ENCODE measurements at regions not wholly inside any gene's neighbourhood (a gene's known extent, or its start where the extent isn't known, plus 50 kb on each side); places are given as distances from the start of the nearest gene placed in this dataset.
"Not testable (repeated sequence)": the region's sequence is repeated elsewhere in the genome, so short reads cannot be mapped to it uniquely, and the experiment has no call there.

GRCh38 chr5:13346401-13346800 lies 598.1 kb downstream of the DNAH5 start:
- DNase-seq (ENCODE audit: low read depth) = peak; percentile 2
- H3K4me3 ChIP-seq (ENCODE audit: low read depth, low read length) = no peak overlapping the region
- no peak for TF ChIP-seq CTCF (conservative IDR thresholded peaks at IDR 0.05; ENCODE audit: low read depth, low read length)

- TF ChIP-seq CTCF (conservative IDR thresholded peaks at IDR 0.05; ENCODE audit: low read depth, low read length) = no peak
- no peak for DNase-seq (ENCODE audit: low read depth)
- H3K4me3 ChIP-seq (ENCODE audit: low read depth, low read length) = no peak overlapping the region
Observed at GRCh38 chr5:13339093-13339492, 605.4 kb downstream of the DNAH5 start.

DNA sequence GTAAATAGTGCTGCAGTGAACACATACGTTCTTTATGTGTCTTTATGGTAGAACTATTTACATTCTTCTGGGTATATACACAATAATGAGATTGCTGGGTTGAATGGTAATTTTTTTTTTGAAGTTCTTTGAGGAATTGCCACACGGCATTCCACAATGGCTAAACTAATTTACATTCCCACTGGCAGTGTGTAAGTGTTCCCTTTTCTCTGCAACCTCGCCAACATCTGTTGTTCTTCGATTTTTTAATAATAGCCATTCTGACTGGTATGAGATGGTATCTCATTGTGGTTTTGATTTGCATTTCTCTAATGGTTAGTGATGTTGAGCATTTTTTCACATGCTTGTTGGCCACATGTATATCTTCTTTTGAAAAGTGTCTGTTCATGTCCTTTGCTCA lies 609.5 kb downstream of the DNAH5 start:
- not testable (repeated sequence) for DNase-seq (ENCODE audit: low read depth); H3K4me3 ChIP-seq (ENCODE audit: low read depth, low read length)

DNA sequence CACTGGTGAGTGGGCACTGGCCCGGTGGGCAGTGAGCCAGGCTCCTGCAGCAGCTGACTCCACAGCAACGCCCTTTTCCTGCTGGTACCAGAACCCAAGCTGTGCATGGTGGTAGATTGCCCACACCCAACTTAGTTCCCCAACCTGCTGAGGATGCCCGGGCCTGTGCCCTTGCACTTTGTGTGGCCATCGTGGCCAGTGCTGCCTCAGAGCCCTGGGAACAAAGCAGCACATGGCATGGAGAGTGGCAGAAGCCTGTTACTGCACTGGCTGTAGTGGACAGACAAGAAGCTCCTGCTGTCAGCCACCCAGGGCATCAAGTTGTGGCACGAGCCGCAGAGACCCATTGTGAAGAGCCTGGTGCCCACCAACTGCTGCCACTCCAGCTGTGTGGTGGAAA lies 612.9 kb downstream of the DNAH5 start:
- no peak for TF ChIP-seq CTCF (conservative IDR thresholded peaks at IDR 0.05; ENCODE audit: low read depth, low read length)
- no peak overlapping the region for H3K4me3 ChIP-seq (ENCODE audit: low read depth, low read length)
- no peak for DNase-seq (ENCODE audit: low read depth)

GRCh38 chr5:13328316-13328715 lies 616.2 kb downstream of the DNAH5 start:
- no peak for DNase-seq (ENCODE audit: low read depth)
- H3K4me3 ChIP-seq (ENCODE audit: low read depth, low read length) = no peak overlapping the region
- TF ChIP-seq CTCF (conservative IDR thresholded peaks at IDR 0.05; ENCODE audit: low read depth, low read length) = no peak

GRCh38 chr5:13325765-13326164 lies 618.7 kb downstream of the DNAH5 start:
- H3K4me3 ChIP-seq (ENCODE audit: low read depth, low read length) = no peak overlapping the region
- TF ChIP-seq CTCF (conservative IDR thresholded peaks at IDR 0.05; ENCODE audit: low read depth, low read length) = no peak
- no peak for DNase-seq (ENCODE audit: low read depth)

GRCh38 chr5:13322769-13323168 lies 621.7 kb downstream of the DNAH5 start:
- no peak for TF ChIP-seq CTCF (conservative IDR thresholded peaks at IDR 0.05; ENCODE audit: low read depth, low read length)
- no peak for DNase-seq (ENCODE audit: low read depth)
- no peak overlapping the region for H3K4me3 ChIP-seq (ENCODE audit: low read depth, low read length)

GRCh38 chr5:13317654-13318053 lies 626.8 kb downstream of the DNAH5 start:
- DNase-seq (ENCODE audit: low read depth) = no peak
- TF ChIP-seq CTCF (conservative IDR thresholded peaks at IDR 0.05; ENCODE audit: low read depth, low read length) = no peak
- no peak overlapping the region for H3K4me3 ChIP-seq (ENCODE audit: low read depth, low read length)
